Right ventricle myocardium inferior (tissue), 1 donor: ENCODE measurements at regions not wholly inside any gene's neighbourhood (a gene's known extent, or its start where the extent isn't known, plus 50 kb on each side); places are given as distances from the start of the nearest gene placed in this dataset.
"Not testable (repeated sequence)": the region's sequence is repeated elsewhere in the genome, so short reads cannot be mapped to it uniquely, and the experiment has no call there.

Experiments used
- ATAC-seq: fragments of 200-7000 bp; cut with Tn5 transposase; one replicate; pipeline ENCODE4 v1.9.1; 2020; ENCODE audit warnings: mild to moderate bottlenecking, moderate library complexity
- DNase-seq: peaks from one replicate; pipeline ENCODE4 v3.0.0; 2021; ENCODE audit errors: missing footprints
- intact Hi-C: fragments of 100-400 bp; cut with DNase I; formaldehyde crosslinking; loops from one replicate; pipeline ENCODE4 v1.11.0; 2022
- donor health status: DM: no; HTN: yes; CAD: no; lungs with severe emphysema.

DNA sequence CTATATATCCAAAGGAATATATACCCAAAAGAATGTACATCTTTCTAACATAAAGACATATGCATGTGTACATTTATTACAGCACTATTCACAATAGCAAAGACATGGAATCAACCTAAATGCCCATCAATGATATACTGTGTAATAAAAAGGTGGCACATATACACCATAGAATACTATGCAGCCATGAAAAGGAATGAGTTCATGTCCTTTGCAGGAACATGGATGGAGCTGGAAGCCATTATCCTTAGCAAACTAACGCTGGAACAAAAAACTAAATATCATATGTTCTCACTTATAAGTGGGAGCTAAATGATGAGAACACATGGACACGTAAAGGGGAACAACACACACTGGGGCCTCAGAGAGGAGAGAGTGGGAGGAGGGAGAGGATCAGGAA, 365.7 kb upstream of the FTMT start:
- ATAC-seq, intact Hi-C loops, DNase-seq: not testable (repeated sequence)

- ATAC-seq (no peak), DNase-seq (no peak)
- intact Hi-C loops = no loop called here
Observed at GRCh38 chr5:121489972-121490371, 361.7 kb upstream of the FTMT start.

DNA sequence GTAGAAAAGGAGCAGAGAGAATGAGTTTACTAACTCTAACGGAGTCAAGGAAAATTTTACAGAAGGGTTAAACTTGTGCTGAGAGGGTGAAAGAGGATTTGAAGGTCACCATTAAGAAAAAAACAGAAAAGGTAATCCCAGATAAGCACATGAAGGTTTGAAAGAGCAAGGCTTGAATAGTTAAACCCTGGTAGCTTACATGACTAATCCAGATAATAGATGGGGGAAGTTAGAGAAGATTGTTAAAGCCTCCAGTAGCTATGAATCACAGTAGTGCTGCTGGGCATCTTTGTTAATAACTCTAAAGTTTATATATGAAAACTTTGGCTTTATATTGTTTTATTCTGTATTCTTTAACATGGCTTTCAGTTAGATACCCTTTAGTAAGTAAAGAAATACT, 354.5 kb upstream of the FTMT start:
- intact Hi-C loops = no loop called here
- no peak for ATAC-seq
- no peak for DNase-seq

DNA sequence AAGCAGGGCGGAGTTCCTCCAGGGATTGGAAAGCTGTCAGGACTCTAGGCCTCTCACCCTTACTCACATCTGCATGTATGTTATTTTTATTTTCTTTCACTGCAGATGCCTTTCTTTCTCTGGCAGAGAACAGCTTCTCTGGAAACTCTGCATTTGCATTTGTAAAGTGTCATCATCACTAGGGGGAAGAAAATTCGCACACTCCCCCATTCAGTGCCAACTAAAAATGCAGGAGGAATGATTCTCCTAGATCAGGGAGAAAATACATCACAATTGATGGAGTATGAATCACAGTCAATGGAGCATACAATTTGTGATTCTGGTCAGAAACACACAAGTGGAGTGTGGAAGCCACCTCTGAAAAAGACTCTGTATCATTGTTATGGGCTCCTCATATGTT, 351.4 kb upstream of the FTMT start:
- no peak for ATAC-seq
- no peak for DNase-seq
- intact Hi-C loops = no loop called here

- peak; percentile 50 for ATAC-seq
- intact Hi-C loops = no loop called here
- no peak for DNase-seq
Observed at GRCh38 chr5:121503111-121503840, 348.4 kb upstream of the FTMT start.

GRCh38 chr5:121516997-121517396, 334.7 kb upstream of the FTMT start:
- ATAC-seq (no peak), DNase-seq (no peak)
- intact Hi-C loops = no loop called here

- DNase-seq = no peak
- intact Hi-C loops = no loop called here
- no peak for ATAC-seq
Observed at GRCh38 chr5:121525706-121526105, 326.0 kb upstream of the FTMT start.

DNA sequence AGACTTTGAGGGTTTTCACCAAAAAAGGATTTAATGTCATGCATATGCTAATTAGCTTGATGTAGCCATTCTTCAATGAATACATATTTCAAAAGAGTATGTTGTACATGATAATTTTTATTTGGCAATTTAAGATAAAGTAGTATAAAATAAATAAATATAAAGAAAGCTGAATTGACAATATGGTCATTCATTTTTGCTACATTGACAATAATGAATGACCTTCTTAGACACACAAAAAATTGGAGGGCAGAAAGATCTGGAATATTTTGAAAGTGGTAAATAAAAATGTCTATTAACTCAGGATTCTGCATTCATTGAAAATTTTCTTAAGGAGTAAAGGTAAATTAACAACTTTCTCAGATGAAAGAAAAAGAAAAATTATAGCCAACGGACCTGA, 324.8 kb upstream of the FTMT start:
- intact Hi-C loops = no loop called here
- ATAC-seq (no peak), DNase-seq (no peak)

GRCh38 chr5:121533814-121534213, 317.9 kb upstream of the FTMT start:
- ATAC-seq (peak; percentile 46), DNase-seq (no peak)
- intact Hi-C loops = no loop called here

DNA sequence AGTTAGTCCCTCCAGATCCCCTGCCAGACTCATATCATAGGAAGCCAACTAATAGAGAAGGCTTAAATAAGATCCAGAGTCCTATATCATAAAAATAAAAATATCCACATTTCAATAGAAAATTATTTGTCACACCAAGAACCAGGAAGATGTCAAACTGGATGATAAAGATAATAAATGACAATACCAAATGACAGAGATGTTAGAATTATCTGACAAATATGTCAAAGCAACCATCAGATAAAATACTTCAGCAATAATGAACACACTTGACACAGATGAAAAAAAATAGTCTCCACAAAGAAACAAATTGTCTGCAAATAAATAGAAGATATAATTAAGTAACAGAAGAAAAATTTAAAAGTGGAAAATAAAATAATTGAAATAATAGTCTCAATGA, 300.7 kb upstream of the FTMT start:
- intact Hi-C loops = no loop called here
- DNase-seq (no peak), ATAC-seq (no peak)

DNA sequence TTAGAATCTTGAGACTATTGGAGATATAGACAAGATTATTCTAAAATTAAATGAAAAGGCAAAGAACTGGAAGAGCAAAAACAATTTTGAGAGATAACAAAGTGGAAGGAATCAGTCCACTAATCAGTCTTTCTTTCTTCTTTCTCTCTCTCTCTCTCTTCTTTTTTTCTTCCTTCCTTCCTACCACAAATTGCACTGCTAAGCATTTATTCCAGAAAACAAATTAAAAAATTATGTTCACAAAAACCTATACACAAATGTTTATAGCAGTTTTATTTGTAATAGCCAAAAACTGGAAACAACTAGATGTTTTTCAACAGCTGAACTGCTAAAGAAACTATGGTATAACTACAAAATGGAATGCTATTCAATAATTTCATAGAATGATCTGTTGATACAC, 291.9 kb upstream of the FTMT start:
- intact Hi-C loops = no loop called here
- ATAC-seq (no peak), DNase-seq (no peak)

DNA sequence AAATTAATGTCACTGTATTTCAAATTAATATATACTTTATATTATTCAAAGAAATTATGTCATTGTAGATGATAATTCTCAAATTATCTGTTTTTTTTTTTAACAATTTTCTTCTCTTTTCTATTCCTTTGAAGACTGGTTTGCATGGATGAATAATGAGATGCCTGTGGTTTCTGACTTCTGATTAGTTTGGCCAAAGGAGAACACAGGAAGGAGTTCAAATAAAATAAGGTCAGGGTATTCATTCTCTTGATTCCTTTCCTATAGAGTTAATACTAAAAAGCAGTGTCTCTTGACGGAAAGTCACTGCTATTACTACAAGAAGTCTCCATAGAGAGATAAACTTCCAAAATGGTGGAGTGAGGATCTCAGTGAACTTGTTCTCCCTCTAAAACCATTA, 279.6 kb upstream of the FTMT start:
- intact Hi-C loops = no loop called here
- no peak for ATAC-seq
- DNase-seq = no peak

DNA sequence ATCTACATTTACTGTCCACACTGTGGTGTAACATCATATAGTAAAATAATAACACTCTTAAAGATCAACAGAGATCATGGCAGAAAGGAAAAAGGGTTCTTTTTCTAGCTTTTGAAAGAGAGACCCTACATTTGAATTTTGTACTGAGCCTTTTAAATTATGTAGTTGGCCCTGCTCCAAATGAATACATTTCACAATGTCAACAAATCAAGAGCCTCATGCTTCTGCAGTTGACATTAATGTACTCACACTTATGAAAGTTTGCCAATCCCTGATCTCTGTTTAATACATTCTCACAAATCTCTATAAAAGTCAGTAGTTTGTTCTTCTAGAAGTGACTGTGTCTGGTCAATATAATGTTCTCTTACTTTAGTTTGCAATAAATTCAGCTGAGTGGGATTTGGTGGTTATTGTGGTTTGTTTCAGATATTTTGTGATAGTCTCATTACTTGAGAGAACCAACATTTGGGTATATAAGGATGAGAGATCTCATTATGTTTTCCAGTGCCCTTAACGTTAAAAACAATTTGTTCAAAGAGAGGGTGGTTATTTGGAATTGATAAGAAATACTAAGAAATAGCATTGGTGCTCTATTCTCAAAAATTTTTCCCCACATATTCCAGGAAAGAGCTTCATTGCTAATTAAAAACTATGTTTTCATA, 277.8 kb upstream of the FTMT start:
- intact Hi-C loops = no loop called here
- ATAC-seq (no peak), DNase-seq (no peak)

- no peak for DNase-seq
- intact Hi-C loops = no loop called here
- peak; percentile 60 for ATAC-seq
Observed at GRCh38 chr5:121581588-121581987, 270.1 kb upstream of the FTMT start.

- intact Hi-C loops = no loop called here
- no peak for ATAC-seq
- peak; percentile 46 for DNase-seq
Observed at GRCh38 chr5:121596882-121597281, 254.8 kb upstream of the FTMT start.

DNA sequence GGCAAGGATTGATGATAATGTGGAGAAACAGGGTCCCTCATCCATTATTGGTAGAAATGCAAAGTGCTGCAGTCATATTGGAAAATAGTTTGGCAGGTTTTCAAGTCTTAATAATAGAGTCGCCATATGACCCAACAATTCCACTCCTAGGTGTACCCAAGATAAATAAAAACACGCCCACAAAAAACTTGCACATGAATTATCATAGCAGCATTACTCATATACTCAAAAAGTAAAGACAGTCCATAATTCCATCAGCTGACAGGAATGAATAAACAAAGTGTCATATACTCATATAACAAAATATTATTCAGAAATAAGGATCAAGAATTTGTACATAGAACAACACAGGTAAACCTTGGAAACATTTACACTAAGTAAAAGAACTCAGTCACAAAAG, 242.9 kb upstream of the FTMT start:
- intact Hi-C loops = no loop called here
- DNase-seq = no peak
- no peak for ATAC-seq

GRCh38 chr5:121624035-121624434, 227.6 kb upstream of the FTMT start:
- DNase-seq = no peak
- intact Hi-C loops = no loop called here
- ATAC-seq = no peak

- DNase-seq = no peak
- no peak for ATAC-seq
- intact Hi-C loops = no loop called here
Observed at GRCh38 chr5:121628783-121629182, 222.9 kb upstream of the FTMT start.

DNA sequence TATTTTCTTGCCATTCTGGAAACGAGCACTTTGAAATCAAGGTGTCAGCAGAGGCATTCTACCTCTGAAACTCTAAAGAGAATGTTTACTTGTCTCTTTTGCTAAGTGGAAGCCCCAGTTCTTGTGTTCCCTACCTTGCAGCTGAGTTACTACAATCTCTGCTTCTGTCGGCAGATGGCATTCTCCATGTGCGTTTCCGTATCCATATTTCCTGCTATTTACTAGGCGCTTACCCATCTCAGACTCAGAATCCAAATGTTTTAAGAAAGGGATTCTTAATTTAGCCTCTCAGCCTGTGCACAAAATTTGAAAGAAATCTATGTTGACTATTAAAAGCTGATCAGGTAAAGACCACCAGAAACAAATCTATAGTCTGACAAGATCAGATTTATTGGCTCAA, 221.3 kb upstream of the FTMT start:
- no peak for ATAC-seq
- intact Hi-C loops = loop anchor here (5.0 kb wide), 2 partner anchors 232 to 317 kb away; no protein-coding TSS in a partner anchor
- no peak for DNase-seq

DNA sequence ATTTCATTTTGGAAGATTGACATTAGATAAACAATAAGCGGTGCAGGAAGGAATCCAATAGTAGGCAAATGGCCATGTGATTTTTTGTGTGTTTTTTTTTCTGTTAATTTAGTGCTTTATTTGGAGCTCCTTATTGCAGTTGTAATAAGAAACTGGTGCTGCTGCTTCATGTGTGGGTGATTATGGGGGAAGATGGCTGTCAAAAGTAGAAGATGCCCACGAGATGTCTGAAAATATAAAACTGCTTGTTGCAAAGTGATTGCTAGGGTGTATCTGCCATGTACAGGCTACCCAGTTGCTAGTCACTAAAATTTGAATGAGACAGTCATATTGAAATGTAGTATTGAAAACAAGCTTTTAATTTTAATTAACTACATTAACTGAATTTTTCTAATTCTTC, 216.7 kb upstream of the FTMT start:
- intact Hi-C loops = loop anchor here (5.0 kb wide), 2 partner anchors 227 to 312 kb away; no protein-coding TSS in a partner anchor
- ATAC-seq = no peak
- DNase-seq = no peak

GRCh38 chr5:121638126-121638525, 213.6 kb upstream of the FTMT start:
- DNase-seq (no peak), ATAC-seq (no peak)
- intact Hi-C loops = no loop called here
